ENCODE measurements at regions not wholly inside any gene's neighbourhood (a gene's known extent, or its start where the extent isn't known, plus 50 kb on each side); places are given as distances from the start of the nearest gene placed in this dataset.
"Not testable (repeated sequence)": the region's sequence is repeated elsewhere in the genome, so short reads cannot be mapped to it uniquely, and the experiment has no call there.

DNA sequence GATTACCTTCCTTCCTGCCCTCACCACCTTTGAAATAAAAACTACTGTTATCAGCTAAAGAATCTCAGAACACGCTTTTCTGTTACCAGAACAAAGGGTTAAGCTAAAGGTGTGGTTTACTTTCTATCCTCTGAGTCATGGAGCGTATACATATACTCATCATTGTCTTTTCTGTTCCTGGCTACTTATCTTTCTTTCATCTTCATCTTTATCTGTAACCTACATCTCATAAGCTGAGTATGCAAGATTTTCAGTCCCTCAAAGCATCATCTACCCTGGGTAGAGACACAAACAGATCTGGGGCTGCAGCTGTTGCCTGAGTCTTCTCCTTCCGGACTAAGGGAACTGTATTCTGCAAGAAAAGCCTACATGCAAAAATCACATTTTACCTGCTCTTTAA lies 75.6 kb downstream of the LMO4 start:
- no peak for DNase-seq (ENCODE audit: low read depth)
- H3K4me3 ChIP-seq (ENCODE audit: low read depth, low read length), result no peak overlapping the region
- TF ChIP-seq, protein P1, sequence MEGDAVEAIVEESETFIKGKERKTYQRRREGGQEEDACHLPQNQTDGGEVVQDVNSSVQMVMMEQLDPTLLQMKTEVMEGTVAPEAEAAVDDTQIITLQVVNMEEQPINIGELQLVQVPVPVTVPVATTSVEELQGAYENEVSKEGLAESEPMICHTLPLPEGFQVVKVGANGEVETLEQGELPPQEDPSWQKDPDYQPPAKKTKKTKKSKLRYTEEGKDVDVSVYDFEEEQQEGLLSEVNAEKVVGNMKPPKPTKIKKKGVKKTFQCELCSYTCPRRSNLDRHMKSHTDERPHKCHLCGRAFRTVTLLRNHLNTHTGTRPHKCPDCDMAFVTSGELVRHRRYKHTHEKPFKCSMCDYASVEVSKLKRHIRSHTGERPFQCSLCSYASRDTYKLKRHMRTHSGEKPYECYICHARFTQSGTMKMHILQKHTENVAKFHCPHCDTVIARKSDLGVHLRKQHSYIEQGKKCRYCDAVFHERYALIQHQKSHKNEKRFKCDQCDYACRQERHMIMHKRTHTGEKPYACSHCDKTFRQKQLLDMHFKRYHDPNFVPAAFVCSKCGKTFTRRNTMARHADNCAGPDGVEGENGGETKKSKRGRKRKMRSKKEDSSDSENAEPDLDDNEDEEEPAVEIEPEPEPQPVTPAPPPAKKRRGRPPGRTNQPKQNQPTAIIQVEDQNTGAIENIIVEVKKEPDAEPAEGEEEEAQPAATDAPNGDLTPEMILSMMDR (IDR thresholded peaks at IDR 0.05; ENCODE audit: insufficient read depth, low read depth, low read length, missing control alignments), result no peak

DNA sequence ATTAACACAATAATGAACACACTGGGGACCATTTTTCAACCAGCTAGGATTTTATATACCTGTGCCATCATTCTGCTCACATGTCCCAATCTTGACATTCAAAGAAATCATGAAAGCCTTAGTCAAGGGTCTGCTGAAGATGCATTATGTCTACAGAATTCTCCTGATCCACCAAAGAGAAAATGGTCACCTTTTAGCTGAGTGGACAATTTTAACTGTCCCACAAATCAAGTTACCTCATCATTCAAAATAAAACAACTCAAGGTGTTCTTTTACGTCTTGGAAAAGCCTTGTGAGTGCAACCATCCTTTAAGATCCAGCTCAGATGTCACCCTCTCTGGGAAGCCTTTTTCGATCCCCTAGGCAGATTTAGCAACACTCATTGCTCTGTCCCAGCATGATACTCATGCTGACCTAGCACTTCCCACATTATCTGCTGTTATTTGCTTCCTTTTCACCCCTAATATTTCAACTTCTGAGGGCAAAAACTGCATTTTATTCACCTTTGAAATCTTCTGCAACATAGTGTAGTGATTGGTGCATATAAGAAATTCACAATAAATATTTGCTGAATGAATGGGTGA lies 80.1 kb downstream of the LMO4 start:
- no peak for DNase-seq (ENCODE audit: low read depth)
- TF ChIP-seq, protein P1 (IDR thresholded peaks at IDR 0.05; ENCODE audit: insufficient read depth, low read depth, low read length, missing control alignments), result no peak
- H3K4me3 ChIP-seq (ENCODE audit: low read depth, low read length), result no peak overlapping the region

DNA sequence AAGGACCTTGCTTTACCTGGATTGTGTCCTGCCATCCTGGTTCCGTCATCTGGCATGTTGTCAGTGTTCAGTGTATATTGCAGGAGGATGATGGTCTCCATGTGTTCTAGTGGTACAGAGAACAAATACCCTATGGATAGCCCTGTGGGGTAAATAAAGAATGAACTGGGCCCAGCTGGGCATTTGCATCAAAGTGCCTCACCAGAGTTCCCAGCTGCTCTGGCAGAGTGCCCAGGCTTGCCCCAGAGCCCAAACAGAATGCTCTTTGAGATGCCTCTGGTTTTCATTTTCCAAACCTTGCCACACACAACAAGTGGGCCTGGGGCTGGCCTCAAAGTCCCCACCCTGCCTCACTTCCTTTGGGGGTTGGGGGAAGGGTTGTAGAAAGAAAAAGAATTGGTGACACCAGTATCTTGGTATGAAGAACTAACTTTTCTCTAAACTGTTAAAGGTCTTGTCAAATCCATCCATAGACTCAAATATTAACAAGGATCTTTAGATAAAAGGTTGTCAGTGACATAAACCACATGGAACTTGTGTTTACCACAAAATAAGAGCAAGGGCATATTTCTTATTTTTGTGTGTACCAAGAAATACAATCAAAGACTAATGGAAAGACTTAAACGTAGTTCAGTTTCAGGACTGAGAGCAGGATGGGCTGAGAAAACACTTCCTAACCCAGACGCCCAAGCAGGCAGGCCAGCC lies 82.2 kb downstream of the LMO4 start:
- peak; percentile 12 for DNase-seq (ENCODE audit: low read depth)
- no peak overlapping the region for H3K4me3 ChIP-seq (ENCODE audit: low read depth, low read length)
- TF ChIP-seq, protein P1 (IDR thresholded peaks at IDR 0.05; ENCODE audit: insufficient read depth, low read depth, low read length, missing control alignments), result no peak

DNA sequence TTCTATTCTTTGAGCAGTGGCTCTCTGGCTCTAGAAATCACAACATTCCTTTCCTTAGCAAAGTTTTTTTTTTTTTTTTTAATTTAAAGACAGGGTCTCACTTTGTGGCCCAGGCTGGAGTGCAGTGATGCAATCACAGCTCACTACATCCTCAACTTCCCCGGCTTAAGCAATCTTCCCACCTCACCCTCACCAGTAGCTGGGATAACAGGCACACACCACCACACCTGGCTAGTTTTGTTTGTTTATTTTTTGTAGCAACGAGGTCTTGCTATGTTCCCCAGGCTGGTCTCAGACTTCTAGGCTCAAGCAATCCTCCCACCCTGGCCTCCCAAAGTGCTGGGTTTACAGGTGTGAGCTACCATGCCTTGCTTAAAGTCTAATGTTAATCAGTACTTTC lies 85.2 kb downstream of the LMO4 start:
- DNase-seq (ENCODE audit: low read depth); H3K4me3 ChIP-seq (ENCODE audit: low read depth, low read length): not testable (repeated sequence)

DNA sequence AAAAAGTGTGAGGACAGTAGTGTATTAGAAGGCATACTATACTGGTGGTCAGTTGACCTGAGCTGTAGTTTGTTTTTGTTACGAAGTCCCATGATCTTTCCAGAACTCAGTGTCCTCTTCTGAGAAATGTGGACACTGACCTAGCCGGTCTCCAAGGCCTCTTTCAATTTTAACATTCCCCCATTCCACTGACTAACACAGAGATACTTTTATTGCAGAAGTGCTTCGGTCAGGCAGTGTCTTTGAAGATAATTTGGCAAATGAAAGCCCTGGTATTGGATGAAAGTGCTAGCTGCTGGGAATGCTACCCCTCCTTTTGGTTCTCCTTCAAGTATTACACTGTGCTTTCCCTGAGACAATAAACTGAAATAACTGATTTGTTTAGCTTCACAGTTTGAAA lies 89.4 kb downstream of the LMO4 start:
- TF ChIP-seq, protein P1 (IDR thresholded peaks at IDR 0.05; ENCODE audit: insufficient read depth, low read depth, low read length, missing control alignments), result no peak
- no peak overlapping the region for H3K4me3 ChIP-seq (ENCODE audit: low read depth, low read length)
- DNase-seq (ENCODE audit: low read depth), result no peak

DNA sequence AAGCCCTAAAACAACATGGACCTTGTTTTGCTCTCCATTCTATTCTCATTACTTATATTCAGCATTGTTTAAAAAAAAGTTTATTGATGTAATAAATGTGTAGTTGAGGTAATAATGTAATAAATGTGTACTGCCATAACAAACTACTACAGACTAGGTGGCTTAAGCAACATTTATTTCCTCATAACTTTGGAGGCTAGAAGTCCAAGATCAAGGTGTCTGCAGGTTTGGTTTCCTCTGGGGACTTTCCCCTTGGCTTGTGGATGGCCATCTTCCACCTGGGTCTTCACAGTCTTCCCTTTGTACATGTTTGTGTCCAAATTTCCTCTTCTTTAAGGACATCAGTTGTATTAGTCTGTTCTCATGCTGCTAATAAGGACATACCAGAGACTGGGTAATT lies 93.1 kb downstream of the LMO4 start:
- DNase-seq (ENCODE audit: low read depth), result no peak
- TF ChIP-seq, protein P1 (IDR thresholded peaks at IDR 0.05; ENCODE audit: insufficient read depth, low read depth, low read length, missing control alignments), result no peak
- no peak overlapping the region for H3K4me3 ChIP-seq (ENCODE audit: low read depth, low read length)

DNA sequence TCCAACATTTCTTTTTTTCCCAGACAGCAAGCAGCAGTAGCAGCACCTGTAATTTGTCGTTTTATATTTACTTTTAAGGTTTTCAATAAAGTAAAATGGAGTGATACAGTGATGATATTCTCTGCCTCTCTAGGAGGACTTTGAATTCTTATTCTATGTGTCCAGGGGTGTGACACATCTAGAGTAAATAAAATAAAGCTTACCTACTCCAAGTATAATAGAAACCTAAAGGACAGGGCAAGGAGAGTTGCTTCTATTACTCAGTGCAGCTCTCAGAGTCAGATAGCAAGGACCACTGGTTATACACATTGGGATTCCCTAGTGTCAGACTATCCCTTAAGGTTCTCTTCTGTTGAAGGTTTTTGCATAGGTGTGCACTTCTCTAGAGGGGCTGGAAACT lies 95.9 kb downstream of the LMO4 start:
- no peak for DNase-seq (ENCODE audit: low read depth)
- H3K4me3 ChIP-seq (ENCODE audit: low read depth, low read length), result no peak overlapping the region
- TF ChIP-seq, protein P1 (IDR thresholded peaks at IDR 0.05; ENCODE audit: insufficient read depth, low read depth, low read length, missing control alignments), result no peak
